ENCODE measurements at regions not wholly inside any gene's neighbourhood (a gene's known extent, or its start where the extent isn't known, plus 50 kb on each side); places are given as distances from the start of the nearest gene placed in this dataset.

DNA sequence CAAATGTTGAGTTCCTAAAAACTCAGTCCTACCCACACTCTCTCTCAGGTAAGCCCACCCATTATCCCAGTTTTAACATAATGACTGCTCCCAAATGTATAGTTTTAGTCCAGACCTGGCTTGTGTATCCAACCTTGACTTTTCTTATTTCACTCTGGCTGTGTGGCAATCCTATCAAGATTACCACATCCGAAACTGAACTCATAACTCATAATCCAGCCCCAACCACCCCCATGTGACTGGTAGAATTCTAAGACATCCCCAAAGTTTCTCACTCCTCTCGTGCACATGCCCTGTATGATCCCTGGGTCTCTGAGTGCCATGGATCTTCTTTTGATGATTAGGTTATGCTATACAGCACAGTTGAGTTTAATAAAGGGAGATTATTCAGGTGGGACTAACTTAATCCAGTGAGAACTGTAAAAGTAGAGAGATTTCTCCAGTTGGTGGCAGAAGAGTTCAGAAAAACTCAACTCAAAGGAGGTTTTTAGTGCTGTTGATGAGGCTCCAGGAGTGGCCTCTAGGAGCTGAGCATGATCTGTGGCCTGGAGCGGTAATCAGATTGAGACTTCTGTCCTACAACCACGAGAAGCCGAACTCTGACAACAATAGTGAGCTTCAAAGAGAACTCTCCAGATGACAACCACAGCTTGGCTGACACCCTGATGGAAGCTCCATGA lies 413.4 kb downstream of the ZNF536 start:
- TF ChIP-seq, protein P1, sequence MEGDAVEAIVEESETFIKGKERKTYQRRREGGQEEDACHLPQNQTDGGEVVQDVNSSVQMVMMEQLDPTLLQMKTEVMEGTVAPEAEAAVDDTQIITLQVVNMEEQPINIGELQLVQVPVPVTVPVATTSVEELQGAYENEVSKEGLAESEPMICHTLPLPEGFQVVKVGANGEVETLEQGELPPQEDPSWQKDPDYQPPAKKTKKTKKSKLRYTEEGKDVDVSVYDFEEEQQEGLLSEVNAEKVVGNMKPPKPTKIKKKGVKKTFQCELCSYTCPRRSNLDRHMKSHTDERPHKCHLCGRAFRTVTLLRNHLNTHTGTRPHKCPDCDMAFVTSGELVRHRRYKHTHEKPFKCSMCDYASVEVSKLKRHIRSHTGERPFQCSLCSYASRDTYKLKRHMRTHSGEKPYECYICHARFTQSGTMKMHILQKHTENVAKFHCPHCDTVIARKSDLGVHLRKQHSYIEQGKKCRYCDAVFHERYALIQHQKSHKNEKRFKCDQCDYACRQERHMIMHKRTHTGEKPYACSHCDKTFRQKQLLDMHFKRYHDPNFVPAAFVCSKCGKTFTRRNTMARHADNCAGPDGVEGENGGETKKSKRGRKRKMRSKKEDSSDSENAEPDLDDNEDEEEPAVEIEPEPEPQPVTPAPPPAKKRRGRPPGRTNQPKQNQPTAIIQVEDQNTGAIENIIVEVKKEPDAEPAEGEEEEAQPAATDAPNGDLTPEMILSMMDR (conservative IDR thresholded peaks at IDR 0.05; ENCODE audit: low read length): no peak
- TF ChIP-seq EZH2phosphoT487 (IDR thresholded peaks at IDR 0.05; ENCODE audit: borderline replicate concordance, low read depth, low read length): no peak
